HEK293 (cell line): ENCODE measurements at regions not wholly inside any gene's neighbourhood (a gene's known extent, or its start where the extent isn't known, plus 50 kb on each side); places are given as distances from the start of the nearest gene placed in this dataset.
"Not testable (repeated sequence)": the region's sequence is repeated elsewhere in the genome, so short reads cannot be mapped to it uniquely, and the experiment has no call there.

Experiments
- CTCF ChIA-PET: fragments of 350-600 bp; formaldehyde crosslinking; extraction: SDS; loops from one replicate; lab custom pipeline; 2021; ENCODE audit warnings: antibody characterized with exemption; lab: Yijun Ruan, JAX
- POLR2A ChIA-PET: fragments of 300-600 bp; formaldehyde crosslinking; extraction: SDS; loops from one replicate; lab custom pipeline; 2020; ENCODE audit warnings: antibody characterized with exemption, inconsistent platforms; lab: Yijun Ruan, JAX
- H3K27ac ChIP-seq: fragments of 200-500 bp; sonication (Bioruptor generic); 2 replicates; pipeline ENCODE4 v1.5.1; 2014; ENCODE audit warnings: low read depth, low read length, control low read depth, inconsistent platforms; ENCODE audit errors: extremely low read depth
- H3K36me3 ChIP-seq, 2 experiments: fragments of 200-500 bp in 1 of 2; sonication (Bioruptor generic) in 1 of 2; 1 replicate in 1 of 2; 2 replicates in 1 of 2; pipeline ENCODE4 v1.5.1; 2014 to 2017; ENCODE audit warnings: inconsistent platforms in 2 of 2, low read length in 2 of 2; ENCODE audit not compliant: control insufficient read depth in 2 of 2, insufficient read depth in 1 of 2
- H3K4me1 ChIP-seq: fragments of 200-500 bp; sonication (Bioruptor generic); 2 replicates; pipeline ENCODE4 v1.5.1; 2014; ENCODE audit warnings: mild to moderate bottlenecking, low read length, inconsistent platforms; ENCODE audit not compliant: control insufficient read depth, insufficient read depth
- H3K4me3 ChIP-seq: 2 replicates; pipeline ENCODE4 v1.5.1; 2011; ENCODE audit warnings: low read depth, mild to moderate bottlenecking, control low read depth, low read length, moderate library complexity
- H3K9me3 ChIP-seq: fragments of 200-500 bp; sonication (Bioruptor generic); 2 replicates; pipeline ENCODE4 v1.5.1; 2014; ENCODE audit warnings: low read depth, low read length, inconsistent platforms; ENCODE audit not compliant: control insufficient read depth, insufficient read depth
- ATF2 ChIP-seq: fragments of 450-650 bp; formaldehyde crosslinking; IDR thresholded peaks from 2 replicates; pipeline ENCODE4 v1.5.1; 2016; ENCODE audit warnings: missing biosample characterization, missing genetic modification characterization, low read depth
- BCL6B ChIP-seq: fragments of 450-650 bp; formaldehyde crosslinking; IDR thresholded peaks from 2 replicates; pipeline ENCODE4 v1.5.1; 2017; ENCODE audit warnings: missing biosample characterization, missing genetic modification characterization
- REST ChIP-seq: fragments of 450-650 bp; formaldehyde crosslinking; IDR thresholded peaks from 2 replicates; pipeline ENCODE4 v1.5.1; 2016; ENCODE audit warnings: missing biosample characterization, missing genetic modification characterization
- YY2 ChIP-seq: fragments of 450-650 bp; formaldehyde crosslinking; IDR thresholded peaks from 2 replicates; pipeline ENCODE4 v1.5.1; 2016; ENCODE audit warnings: missing biosample characterization, missing genetic modification characterization
- ZBTB44 ChIP-seq: fragments of 450-650 bp; IDR thresholded peaks from 2 replicates; pipeline ENCODE4 v1.5.1; 2018; ENCODE audit warnings: missing biosample characterization, mild to moderate bottlenecking, missing genetic modification characterization
- ZNF184 ChIP-seq: fragments of 450-650 bp; IDR thresholded peaks from 2 replicates; pipeline ENCODE4 v1.5.1; 2018; ENCODE audit warnings: missing biosample characterization, mild to moderate bottlenecking, missing genetic modification characterization
- ZNF2 ChIP-seq: fragments of 450-650 bp; formaldehyde crosslinking; IDR thresholded peaks from 2 replicates; pipeline ENCODE4 v1.5.1; 2016; ENCODE audit warnings: missing biosample characterization, missing genetic modification characterization
- ZNF311 ChIP-seq: fragments of 450-650 bp; formaldehyde crosslinking; IDR thresholded peaks from 2 replicates; pipeline ENCODE4 v1.5.1; 2017; ENCODE audit warnings: missing biosample characterization, missing genetic modification characterization, borderline replicate concordance
- ZNF324 ChIP-seq: fragments of 450-650 bp; formaldehyde crosslinking; IDR thresholded peaks from 2 replicates; pipeline ENCODE4 v1.5.1; 2016; ENCODE audit warnings: missing biosample characterization, missing genetic modification characterization
- ZNF394 ChIP-seq: fragments of 450-650 bp; formaldehyde crosslinking; IDR thresholded peaks from 2 replicates; pipeline ENCODE4 v1.5.1; 2016; ENCODE audit warnings: missing biosample characterization, missing genetic modification characterization, mild to moderate bottlenecking, moderate library complexity, borderline replicate concordance
- ZNF501 ChIP-seq: fragments of 450-650 bp; formaldehyde crosslinking; IDR thresholded peaks from 2 replicates; pipeline ENCODE4 v1.5.1; 2016; ENCODE audit warnings: missing biosample characterization, missing genetic modification characterization
- ZNF513 ChIP-seq: fragments of 450-650 bp; IDR thresholded peaks from 2 replicates; pipeline ENCODE4 v1.5.1; 2018; ENCODE audit warnings: missing biosample characterization, missing genetic modification characterization
- ZNF791 ChIP-seq: fragments of 450-650 bp; formaldehyde crosslinking; IDR thresholded peaks from 2 replicates; pipeline ENCODE4 v1.5.1; 2016; ENCODE audit warnings: missing biosample characterization, missing genetic modification characterization
- ZNF830 ChIP-seq: fragments of 450-650 bp; IDR thresholded peaks from 2 replicates; pipeline ENCODE4 v1.5.0; 2018; ENCODE audit warnings: missing biosample characterization, missing genetic modification characterization, low read depth, mild to moderate bottlenecking, moderate library complexity

GRCh38 chr18:71223486-71223885 lies 934.6 kb downstream of the SOCS6 start (continued):
- TF ChIP-seq BCL6B (tag by site-specific recombination), result no peak

- CTCF ChIA-PET, result no interaction called here
- Histone ChIP-seq H3K4me3 (no peak overlapping the region), H3K27ac (no peak overlapping the region), H3K4me1 (no peaks in the 10 kb centered on the region)
- TF ChIP-seq ZNF2 (tag by site-specific recombination) (no peak), ATF2 (tag by site-specific recombination) (no peak), YY2 (tag by site-specific recombination) (no peak), ZNF501 (tag by site-specific recombination) (no peak), ZNF394 (no peak), ZNF791 (tag by site-specific recombination) (no peak), REST (tag by site-specific recombination) (no peak), ZNF184 (tag by site-specific recombination) (no peak), ZNF324 (tag by site-specific recombination) (no peak), ZNF311 (no peak), ZBTB44 (tag by site-specific recombination) (no peak), ZNF830 (tag by site-specific recombination) (no peak), ZNF513 (tag by site-specific recombination) (no peak)
- TF ChIP-seq, all 188 proteins: peak for 0
- Histone ChIP-seq H3K9me3 (no peaks in the 10 kb centered on the region), H3K36me3 (no peaks in the 10 kb centered on the region)
- POLR2A ChIA-PET, result no interaction called here
These were observed 932.6 kb downstream of the SOCS6 start for GRCh38 chr18:71221405-71221804.

- H3K9me3 ChIP-seq, POLR2A ChIA-PET, CTCF ChIA-PET, H3K4me3 ChIP-seq, H3K4me1 ChIP-seq, H3K27ac ChIP-seq, H3K36me3 ChIP-seq: not testable (repeated sequence)
These were observed 923.9 kb downstream of the SOCS6 start for GRCh38 chr18:71212739-71213138.
